NCI-H69 (cell line): ENCODE measurements at regions not wholly inside any gene's neighbourhood (a gene's known extent, or its start where the extent isn't known, plus 50 kb on each side); places are given as distances from the start of the nearest gene placed in this dataset.

Experiments
- DNase-seq: peaks from one replicate; lab custom pipeline; 2025; lab: John Stamatoyannopoulos, UW

DNA sequence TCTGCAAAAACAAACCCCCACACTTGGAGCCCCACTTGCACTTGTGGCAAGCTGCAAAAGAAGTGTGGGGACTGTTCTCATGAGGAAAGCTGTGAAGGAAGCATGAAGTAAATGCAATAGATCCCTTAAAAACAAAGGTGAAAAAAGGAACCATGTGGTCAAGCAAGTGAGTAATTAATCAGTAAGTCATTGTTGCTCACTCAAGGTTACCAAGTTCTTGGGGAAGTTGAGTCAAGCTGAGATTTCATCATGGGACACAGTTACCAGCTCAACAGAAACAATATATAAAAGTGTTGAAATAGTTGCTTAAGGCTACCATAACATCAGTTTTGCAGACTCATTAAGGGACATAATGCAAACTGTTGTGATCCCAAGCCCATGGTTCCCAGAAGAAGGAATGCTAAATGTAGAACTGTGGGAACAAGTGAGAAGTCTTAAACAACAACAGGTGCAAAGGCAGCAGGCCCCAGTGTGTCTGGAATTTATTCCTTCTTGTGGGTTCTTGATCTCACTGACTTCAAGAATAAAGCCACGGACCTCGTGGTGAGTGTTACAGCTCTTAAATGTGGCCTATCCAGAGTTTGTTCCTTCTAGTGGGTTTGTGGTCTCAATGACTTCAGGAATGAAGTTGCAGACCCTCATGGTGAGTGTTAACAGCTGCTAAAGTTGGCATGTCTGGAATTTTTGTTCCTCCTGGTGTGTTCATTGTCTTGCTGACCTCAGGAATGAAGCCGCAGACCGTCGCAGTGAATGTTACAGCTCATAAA lies 336.3 kb upstream of the RBMY1B start:
- no peak for DNase-seq

DNA sequence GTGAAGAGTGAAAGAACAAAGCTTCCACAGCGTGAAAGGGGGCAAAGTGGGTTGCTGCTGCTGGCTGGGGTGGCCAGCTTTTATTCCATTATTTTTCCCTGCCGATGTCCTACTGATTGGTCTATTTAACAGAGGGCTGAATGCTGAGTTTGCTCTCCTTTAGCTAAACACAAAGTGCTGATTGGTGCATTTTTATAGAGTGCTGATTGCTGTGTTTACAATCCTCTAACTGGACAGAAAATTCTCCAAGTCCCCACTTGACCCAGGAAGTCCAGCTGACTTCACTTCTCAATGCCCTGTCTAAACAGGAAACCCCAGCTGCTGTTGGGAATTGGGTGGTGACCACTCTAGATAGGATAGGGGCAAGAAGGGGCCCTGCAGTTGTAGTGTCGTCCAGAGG lies 335.6 kb upstream of the RBMY1B start:
- DNase-seq: no peak

DNA sequence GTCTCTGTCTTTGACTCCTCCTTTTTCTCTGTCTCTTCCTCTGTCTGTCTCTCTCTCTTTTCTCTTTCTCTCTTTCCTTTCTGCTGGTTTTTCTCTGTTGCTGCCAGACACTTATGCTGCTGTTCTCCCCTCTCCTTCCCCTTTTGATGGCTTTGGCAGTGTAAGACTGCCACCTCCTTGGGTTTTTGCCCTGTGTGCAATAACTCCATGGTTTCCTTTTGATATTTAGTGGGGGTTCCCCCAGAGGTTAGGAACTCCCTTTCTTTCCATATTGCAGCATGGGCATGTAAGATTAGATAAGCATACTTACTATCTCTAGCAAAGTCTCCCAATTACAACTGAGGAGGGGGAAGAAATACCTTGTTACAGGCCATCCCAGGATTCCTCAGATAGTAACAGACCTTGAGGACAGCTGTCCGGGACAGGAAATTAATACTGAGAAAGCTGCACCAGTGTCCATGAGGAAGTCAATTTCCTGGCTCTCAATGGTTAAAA lies 333.8 kb upstream of the RBMY1B start:
- no peak for DNase-seq

DNA sequence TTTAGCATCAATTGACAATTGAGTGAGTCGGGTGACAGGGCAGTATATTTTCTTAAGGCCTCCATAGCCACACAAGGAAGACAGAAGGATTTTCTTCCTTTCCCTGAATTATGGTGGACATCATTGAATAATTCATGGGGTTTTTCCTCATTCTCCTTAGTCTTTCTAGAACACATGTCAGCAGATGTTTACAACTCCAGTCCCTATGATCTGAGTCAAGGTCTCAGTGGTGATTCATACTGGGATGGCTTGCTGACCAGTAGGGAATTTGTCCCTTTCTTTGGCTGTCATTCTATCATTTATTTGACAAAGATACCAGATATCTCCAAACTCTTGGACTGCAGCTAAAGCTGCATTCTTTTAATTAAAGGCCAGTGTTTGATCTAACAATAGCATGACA lies 332.9 kb upstream of the RBMY1B start:
- DNase-seq: no peak

DNA sequence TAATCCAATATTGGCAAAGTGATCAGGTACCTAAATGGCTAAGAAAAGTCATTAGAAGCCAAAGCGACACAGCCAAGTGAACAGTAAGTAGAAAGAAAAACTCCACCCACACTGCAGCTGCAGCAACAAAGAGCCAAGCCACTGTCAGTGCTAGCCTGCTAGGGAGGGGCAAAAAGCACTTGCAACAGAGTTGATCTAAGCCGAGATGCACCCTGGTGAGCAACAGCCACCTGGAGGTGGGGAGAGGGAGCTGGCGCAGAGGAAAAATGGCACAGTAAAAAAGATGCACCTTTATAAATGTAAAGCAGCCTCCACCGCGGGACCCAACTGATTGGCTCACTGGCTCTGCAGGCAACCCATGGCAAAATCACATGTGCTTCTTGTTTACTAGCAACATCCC lies 330.2 kb upstream of the RBMY1B start:
- peak; percentile 91 for DNase-seq

DNA sequence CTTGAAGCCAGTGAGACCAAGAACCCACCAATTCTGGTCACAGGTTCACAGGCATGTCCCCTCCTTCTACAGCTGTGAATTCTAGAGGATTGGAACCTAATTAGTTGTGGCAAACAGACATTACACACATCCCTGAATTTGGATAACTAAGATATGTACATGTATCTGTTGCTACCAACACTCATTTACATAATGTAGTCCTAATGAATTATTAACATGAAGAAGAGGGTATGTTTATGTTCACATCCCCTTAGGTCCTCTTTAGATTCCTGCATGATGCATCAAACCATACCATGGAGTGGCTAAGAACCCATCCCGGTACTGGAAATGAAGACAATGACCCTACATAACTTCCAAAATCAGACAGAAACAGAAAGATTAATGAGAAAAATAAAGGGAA lies 326.9 kb upstream of the RBMY1B start:
- no peak for DNase-seq

DNA sequence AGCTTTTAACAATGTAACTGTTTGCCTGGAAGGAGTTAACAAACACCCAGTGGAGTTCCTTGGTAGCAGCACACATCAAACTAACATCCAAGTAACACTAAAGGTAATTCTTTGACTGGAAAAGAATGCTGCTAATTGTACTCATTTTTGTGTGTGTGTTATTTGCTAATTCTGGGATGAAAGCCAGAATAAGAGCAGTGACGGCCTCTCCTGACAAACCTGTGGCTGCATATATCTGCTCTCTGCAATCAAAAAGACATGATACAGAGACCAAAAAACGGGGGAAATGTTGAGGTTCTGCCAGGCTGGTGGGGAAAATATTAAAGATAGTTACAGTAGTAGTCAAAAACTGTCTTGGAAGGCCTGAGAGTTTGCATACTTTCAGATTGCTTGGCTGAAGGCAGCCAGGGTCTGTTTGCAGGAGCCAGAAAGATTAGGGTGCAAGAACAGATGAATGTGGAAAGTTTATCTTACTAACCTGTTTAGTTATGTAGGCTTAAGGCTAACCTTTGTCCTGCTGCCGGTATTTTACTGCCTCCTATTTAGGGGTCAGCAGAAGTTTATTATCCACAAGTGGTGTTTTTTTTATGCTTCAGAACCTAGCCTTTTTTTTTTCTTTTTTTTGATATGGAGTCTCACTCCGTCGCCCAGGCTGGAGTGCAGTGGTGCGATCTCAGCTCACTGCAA lies 325.6 kb upstream of the RBMY1B start:
- DNase-seq: peak; percentile 26

DNA sequence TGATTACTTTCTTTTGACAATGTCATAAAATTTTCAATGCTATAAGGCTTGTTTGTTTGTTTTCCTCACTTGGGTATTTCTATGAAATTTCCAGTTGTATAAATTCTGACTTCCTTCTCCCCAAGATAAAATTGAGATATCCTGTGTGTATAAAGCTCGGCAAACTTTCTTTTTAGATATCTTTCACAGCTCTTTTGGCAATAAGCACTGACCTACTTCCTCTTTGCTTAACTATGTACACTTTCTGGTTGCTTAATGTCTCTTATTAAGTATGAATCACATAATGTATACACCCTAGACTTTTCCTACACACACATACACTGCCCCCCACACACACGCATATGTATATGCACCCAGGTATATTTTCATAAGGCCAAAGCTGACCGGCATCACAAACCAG lies 318.4 kb upstream of the RBMY1B start:
- DNase-seq: no peak

DNA sequence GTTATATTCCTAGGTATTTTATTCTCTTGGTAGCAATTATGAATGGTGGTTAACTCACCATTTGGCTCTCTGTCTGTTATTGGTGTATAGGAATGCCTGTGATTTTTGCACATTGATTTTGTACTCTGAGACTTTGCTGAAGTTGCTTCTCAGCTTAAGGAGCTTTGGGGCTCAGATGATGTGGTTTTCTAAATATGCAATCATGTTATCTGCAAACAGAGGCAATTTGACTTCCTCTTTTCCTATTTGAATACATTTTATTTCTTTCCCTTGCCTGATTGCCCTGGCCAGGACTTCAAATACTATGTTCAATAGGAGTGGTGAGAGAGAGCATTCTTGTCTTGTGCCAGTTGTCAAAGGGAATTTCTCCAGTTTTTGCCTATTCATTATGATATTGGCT lies 310.9 kb upstream of the RBMY1B start:
- DNase-seq: no peak

DNA sequence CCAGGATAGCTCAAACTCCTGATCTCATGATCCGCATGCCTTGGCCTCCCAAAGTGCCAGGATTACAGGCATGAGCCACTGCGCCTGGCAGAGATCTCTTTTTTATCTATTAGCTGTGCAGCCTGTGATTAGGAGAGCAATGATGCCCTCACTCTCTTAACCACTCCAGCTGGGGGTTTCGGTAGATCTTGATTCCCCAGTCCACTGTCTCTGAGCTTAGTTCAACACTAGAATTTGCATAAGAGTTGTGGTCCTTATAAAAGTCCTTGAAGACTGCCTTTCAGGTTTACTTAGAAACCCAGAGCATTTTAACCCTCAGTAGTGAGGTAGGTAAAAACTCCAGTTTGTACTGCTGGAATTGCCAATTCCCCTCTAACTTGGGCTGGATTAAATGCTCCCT lies 283.3 kb upstream of the RBMY1B start:
- no peak for DNase-seq

DNA sequence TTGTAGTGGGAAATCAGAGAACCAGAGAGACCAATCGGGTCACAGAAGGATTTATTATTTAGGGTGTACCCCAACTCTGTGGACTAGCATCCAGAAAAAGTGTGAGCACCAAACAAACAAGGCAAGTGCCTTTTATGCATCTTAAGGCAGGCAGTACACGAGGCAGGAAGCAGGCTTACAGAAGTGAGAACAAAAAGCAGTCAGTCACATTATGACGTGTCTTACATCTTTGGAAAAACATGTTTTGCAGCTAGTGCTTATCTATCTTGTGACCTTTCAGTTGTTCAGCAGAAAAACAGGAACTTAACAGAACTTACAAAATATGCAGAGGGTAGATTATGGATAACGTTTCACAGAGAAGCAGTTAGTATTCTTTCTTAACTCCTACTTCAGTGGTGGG lies 270.9 kb upstream of the RBMY1B start:
- no peak for DNase-seq

DNA sequence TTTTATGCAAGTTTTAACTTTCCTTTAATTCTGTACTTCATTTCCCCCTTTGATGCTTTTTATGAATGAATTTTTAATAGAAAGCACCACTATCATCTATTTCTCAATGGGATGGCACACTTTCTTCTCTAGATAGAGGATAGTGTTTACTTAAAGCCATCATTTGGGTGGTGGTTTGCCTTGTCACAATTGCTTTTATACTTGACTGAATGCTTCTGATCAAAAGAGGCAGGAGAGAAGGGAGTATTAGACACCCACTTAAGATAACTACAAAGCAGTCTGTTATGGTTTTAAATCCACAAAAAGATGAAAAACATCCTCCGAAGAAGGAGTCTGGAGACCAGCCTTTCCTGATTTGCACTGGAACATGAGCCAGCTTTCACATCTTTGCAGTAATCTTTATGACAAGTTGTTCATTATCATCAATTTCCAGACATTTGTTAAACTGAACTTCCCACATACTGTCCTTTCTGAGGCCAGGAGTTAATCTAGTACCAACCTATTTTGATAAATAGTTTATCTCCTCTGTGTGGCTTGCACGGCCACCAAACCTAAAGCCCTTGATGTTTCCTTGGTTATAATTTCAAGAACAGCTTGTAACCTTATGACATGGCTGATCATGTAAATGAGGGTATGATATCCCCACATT lies 270.4 kb upstream of the RBMY1B start:
- DNase-seq: no peak

DNA sequence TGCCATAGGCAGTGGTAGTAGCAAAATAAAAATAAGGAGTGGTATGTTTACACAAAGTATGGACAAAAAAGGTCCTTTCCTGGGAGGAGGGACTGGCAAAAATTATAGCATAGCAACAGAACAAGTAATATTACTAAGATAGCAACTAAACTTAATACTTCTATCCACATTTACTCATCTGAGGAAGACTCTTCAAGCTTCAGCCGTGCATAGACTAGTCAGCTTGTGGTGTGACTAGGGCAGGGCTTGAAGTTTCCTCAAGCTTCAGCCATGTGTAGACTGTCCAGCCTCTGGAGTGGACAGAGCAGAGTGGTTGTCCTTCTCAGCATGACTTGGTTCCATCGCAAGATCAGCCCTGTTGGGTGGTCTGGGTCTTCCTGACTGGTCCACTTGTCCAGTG lies 268.3 kb upstream of the RBMY1B start:
- no peak for DNase-seq

DNA sequence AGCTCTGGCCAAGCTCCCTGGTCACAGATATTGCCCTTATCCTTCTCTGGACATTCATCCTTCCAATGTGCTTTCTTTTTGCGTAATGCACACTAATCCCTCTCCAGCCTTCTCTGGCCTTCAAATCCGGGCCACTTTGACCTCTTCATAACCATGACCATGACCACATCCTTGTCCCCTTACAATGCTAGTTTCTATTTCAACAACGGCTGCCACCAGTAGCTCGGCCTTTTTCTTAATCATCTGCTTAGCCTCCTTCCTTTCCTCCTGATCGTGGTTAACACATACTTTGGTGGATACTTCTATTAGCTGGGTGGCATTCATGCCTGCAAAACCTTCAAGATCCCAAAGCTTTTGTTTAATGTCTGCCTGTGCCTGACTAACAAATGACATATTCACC lies 264.4 kb upstream of the RBMY1B start:
- no peak for DNase-seq

DNA sequence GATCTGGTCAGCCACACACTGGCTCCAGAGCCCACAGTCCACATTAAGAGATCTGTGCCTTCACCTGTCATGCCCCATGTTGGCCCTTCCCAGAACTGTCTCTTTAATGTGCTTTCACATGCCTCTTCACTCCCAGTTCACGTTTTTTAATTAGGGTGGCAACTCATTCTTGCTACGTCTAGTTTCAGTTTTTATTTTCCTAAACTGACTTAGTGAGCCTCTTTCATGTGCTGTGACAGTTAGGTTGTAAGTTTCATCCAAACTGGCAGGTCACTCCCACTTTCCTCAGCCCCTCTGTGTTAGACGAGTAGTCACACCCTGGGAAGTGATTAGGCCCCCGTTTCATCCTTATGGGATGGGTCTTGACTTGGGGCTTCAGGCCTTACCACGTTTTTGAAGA lies 262.5 kb upstream of the RBMY1B start:
- DNase-seq: no peak

DNA sequence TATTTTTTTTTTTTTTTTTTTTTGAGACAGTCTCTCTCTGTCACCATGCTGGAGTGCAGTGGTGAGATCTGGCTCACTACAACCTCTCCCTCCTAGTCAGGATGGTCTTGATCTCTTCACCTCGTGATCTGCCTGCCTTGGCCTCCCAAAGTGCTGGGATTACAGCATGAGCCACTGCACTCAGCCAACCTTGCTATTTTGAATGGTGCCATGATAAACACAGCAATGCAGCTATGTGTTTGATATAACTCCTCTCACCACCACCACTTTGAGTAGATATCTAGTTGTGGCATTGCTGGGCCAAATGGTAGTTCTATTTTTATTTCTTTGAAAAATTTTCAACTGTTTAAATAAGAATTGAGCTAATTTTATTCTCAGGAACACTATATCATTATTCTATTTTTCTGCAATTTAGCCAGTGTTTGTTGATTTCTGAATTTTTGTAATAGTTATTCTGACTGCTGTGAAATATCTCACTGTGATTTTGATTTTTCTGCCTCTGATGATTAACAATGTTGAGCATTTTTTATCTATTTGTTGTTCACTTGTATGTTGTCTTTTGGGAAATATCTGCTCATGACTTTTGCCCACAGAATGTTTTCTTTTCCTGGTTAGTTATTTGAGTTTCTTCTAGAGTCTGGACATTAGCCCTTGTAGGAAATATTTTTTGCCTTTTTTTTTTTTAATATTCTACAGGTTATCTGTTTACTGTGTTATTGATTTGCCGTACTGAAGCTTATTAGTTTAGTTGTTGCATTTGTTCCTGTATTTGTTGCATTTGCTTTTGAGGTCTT lies 257.5 kb upstream of the RBMY1B start:
- DNase-seq: no peak

DNA sequence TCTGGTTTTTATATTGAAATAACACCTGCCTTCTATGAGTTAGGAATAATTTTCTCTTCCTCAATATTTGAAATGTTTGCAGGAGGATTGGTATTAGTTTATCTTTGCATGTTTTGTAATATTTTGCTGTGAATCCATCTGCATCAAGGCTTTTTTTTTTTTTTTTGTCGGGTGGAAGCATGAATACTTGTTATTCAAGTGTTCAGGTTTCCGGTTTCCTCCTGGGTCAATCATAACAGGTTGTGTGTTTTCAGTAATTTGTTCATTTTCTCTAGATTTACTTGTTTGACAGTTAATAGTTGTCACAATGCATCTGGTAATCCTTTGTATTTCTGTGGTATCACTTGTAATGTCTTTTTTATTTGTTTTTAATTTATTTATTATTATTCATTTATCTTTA lies 256.7 kb upstream of the RBMY1B start:
- no peak for DNase-seq

DNA sequence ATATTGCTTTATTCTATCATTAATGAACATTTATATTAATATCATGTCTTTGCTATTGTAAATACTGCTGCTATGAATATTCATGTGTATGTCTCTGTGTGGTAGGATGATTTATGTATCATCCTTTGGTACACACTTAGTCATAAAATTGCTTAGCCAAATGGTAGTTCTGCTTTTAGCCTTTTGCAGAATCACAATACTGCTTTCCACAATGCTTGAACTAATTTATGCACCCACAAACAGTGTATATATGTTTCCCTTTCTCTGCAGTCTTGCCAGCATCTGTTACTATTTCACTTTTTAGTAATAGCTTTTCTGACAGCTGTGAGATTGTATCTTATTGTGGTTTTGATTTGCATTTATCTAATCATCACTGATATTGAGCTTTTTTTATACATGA lies 254.3 kb upstream of the RBMY1B start:
- DNase-seq: no peak

DNA sequence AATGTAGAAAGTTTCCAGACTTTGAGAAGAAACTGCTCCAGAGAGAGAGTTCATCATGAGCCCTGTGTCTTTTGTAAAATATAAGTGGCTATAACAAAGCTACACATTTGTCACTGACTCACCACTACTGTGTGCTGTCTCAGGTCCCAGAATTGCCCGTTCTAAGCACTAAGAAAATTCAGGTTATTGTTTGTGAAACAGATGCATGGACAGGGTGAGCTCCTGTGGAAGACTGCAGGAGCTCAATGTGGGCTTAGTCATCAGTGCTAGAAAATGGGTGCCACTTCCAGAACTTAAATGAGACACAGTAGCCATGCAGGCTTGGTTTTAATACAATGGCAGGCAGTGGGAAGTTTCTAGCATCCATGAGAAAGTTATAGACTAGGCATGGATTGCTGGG lies 251.4 kb upstream of the RBMY1B start:
- no peak for DNase-seq

DNA sequence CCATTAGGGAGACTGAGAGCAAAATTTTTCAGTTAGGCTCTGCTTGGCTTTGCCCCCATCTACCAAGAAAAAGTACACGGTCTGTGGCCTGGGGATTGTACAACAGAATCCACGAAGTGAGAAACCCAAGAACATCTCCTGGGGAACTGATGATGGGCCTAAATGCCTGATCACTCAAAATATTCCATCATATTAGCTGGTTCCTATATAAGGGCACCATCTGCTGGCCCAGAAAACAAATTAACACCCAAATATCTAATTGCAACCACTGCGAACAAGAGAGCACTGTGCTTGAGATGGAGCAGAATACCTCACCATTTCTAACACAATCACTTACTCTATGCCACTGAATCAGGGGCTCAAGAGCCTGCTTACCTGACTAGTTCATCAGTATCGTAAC lies 250.8 kb upstream of the RBMY1B start:
- peak; percentile 12 for DNase-seq

DNA sequence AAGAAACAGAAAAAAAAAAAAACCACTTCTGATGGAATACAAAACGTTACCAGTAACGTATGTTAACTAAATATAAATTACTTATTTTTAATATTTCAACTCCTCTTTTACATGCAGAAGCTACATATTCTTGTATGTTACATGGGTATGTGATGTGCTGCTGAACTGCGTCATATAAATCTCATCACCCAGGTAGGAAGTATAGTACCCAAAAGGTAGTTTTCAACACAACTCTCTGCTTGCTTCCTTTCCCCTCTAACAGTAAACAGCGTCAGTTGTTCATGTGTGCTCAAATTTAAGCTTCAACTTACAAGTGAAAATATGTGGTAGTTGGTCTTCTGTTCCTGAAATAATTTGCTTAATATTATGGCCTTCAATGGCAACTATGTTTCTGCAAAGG lies 250.0 kb upstream of the RBMY1B start:
- DNase-seq: no peak

DNA sequence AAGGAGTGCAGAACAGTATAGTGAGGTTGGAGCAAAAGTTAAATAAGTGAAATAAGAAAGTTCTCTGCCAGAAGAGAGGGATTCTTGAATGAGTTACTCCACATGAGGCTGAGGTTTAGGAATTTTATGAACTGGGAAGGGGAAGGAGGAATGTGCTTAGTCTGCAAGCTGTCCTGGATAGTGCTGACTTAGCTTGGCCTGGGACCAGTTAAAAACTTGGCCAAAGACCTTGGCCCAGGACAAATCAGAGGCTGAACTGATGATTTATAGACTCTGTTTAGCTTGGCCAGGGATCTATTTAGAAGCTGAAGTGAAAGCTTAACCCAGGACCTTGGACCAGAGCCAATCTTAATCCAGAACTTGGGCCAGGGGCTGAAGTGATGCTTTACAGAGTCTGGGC lies 244.4 kb upstream of the RBMY1B start:
- DNase-seq: no peak
